H1 (cell line): ENCODE measurements at regions not wholly inside any gene's neighbourhood (a gene's known extent, or its start where the extent isn't known, plus 50 kb on each side); places are given as distances from the start of the nearest gene placed in this dataset.

Experiments
- CTCF ChIA-PET: fragments of 300-600 bp; sonication (Branson Sonifier 250); formaldehyde crosslinking; loops from one replicate; lab custom pipeline; 2021; ENCODE audit not compliant: partially characterized antibody; lab: Charles Lee
- POLR2A ChIA-PET: fragments of 300-600 bp; sonication (Branson Sonifier 250); formaldehyde crosslinking; loops from one replicate; lab custom pipeline; 2021; ENCODE audit warnings: inconsistent platforms; ENCODE audit not compliant: partially characterized antibody; lab: Charles Lee
- DNase-seq, 2 experiments: peaks; one replicate each; pipeline versions ENCODE4 v3.0.0 to v3.0.0-alpha.2; 2010 to 2022; ENCODE audit warnings: low spot score in 2 of 2, low read depth in 1 of 2, mixed read lengths in 1 of 2
- FAIRE-seq: peaks from 2 replicates; lab custom pipeline; 2011; peaks lifted over from hg19 to GRCh38; lab: Jason Lieb, UNC
- H2AFZ ChIP-seq: 2 replicates; pipeline ENCODE4 v1.8.1; 2012; ENCODE audit warnings: low read length, inconsistent platforms
- H2AK5ac ChIP-seq: 2 replicates; pipeline ENCODE4 v1.6.1; 2013; ENCODE audit warnings: low read depth, low read length
- H2BK120ac ChIP-seq: replicated peaks from 2 replicates; pipeline ENCODE3; 2013; ENCODE audit warnings: low read depth, low read length, inconsistent platforms
- H2BK12ac ChIP-seq: 2 replicates; pipeline ENCODE4 v1.6.1; 2013; ENCODE audit warnings: low read depth, low read length
- H2BK15ac ChIP-seq: 2 replicates; pipeline ENCODE4 v1.6.1; 2013; ENCODE audit warnings: low read length
- H2BK20ac ChIP-seq: 2 replicates; pipeline ENCODE4 v1.6.1; 2013; ENCODE audit warnings: low read length
- H2BK5ac ChIP-seq: 2 replicates; pipeline ENCODE4 v1.6.1; 2013; ENCODE audit warnings: low read depth, low read length
- H3K14ac ChIP-seq: 2 replicates; pipeline ENCODE4 v1.6.1; 2013; ENCODE audit warnings: inconsistent platforms; ENCODE audit not compliant: insufficient read length
- H3K18ac ChIP-seq: 2 replicates; pipeline ENCODE4 v1.6.1; 2013; ENCODE audit warnings: low read length; ENCODE audit errors: extremely low read depth
- H3K23ac ChIP-seq: 2 replicates; pipeline ENCODE4 v1.6.1; 2013; ENCODE audit warnings: inconsistent platforms; ENCODE audit not compliant: insufficient read length
- H3K23me2 ChIP-seq: 2 replicates; pipeline ENCODE4 v1.6.1; 2013; ENCODE audit warnings: low read depth, low read length
- H3K27ac ChIP-seq: 2 replicates; pipeline ENCODE4 v1.6.1; 2011; ENCODE audit warnings: low read depth, low read length, inconsistent platforms
- H3K27me3 ChIP-seq, 4 experiments: replicated peaks in 1 of 4; 1 replicate in 1 of 4; 2 replicates in 3 of 4; pipeline versions ENCODE4 v1.6.1 to v1.8.1; 2011 to 2013; ENCODE audit warnings: low read length in 3 of 4, mild to moderate bottlenecking in 3 of 4, inconsistent platforms in 2 of 4, mixed read lengths in 2 of 4, moderate library complexity in 1 of 4; ENCODE audit not compliant: control insufficient read depth in 3 of 4, insufficient read depth in 3 of 4; ENCODE audit errors: extremely low read depth in 1 of 4
- H3K36me3 ChIP-seq, 4 experiments: 2 replicates each; pipeline versions ENCODE4 v1.6.1 to v1.8.1; 2011 to 2013; ENCODE audit warnings: mild to moderate bottlenecking in 4 of 4, low read length in 3 of 4, moderate library complexity in 2 of 4, control low read depth in 1 of 4, inconsistent platforms in 1 of 4; ENCODE audit not compliant: insufficient read depth in 4 of 4, control insufficient read depth in 2 of 4
- H3K4ac ChIP-seq: replicated peaks from 2 replicates; pipeline ENCODE3; 2013; ENCODE audit warnings: low read length, low read depth, mixed read lengths, inconsistent platforms; ENCODE audit not compliant: insufficient read length
- H3K4me1 ChIP-seq, 4 experiments: replicated peaks in 1 of 4; 1 replicate in 1 of 4; 2 replicates in 3 of 4; pipeline versions ENCODE4 v1.6.1 to v1.8.1; 2011 to 2013; ENCODE audit warnings: low read length in 3 of 4, inconsistent platforms in 2 of 4, mixed read lengths in 1 of 4; ENCODE audit not compliant: insufficient read depth in 4 of 4, control insufficient read depth in 3 of 4
- H3K4me2 ChIP-seq, 2 experiments: 2 replicates each; pipeline versions ENCODE4 v1.6.1 to v1.8.1; 2011 to 2013; ENCODE audit warnings: low read depth in 2 of 2, low read length in 2 of 2, control low read depth in 1 of 2, inconsistent platforms in 1 of 2, mild to moderate bottlenecking in 1 of 2; ENCODE audit not compliant: insufficient read depth in 1 of 2
- H3K4me3 ChIP-seq, 4 experiments: fragments of 200-600, 300-600 bp in 1 of 4; sonication (generic), shearing (Covaris generic), sonication (Bioruptor Twin) in 1 of 4; 2 replicates each; pipeline versions ENCODE4 v1.5.1 to v1.8.1; 2011 to 2016; ENCODE audit warnings: low read length in 4 of 4, low read depth in 3 of 4, control low read depth in 2 of 4, inconsistent platforms in 2 of 4, mild to moderate bottlenecking in 2 of 4, mixed read lengths in 1 of 4, moderate library complexity in 1 of 4; ENCODE audit not compliant: insufficient read depth in 2 of 4; ENCODE audit errors: extremely low read depth in 1 of 4
- H3K56ac ChIP-seq: replicated peaks from 2 replicates; pipeline ENCODE3; 2013; ENCODE audit warnings: low read depth, mild to moderate bottlenecking, mixed read lengths, low read length, inconsistent platforms; ENCODE audit not compliant: insufficient read length
- H3K79me1 ChIP-seq: 2 replicates; pipeline ENCODE4 v1.6.1; 2013; ENCODE audit warnings: low read depth, low read length, control low read depth
- H3K79me2 ChIP-seq, 2 experiments: 2 replicates each; pipeline versions ENCODE4 v1.6.1 to v1.8.1; 2012 to 2013; ENCODE audit warnings: low read length in 2 of 2, mild to moderate bottlenecking in 2 of 2, inconsistent platforms in 1 of 2; ENCODE audit not compliant: insufficient read depth in 2 of 2, control insufficient read depth in 1 of 2
- H3K9ac ChIP-seq, 4 experiments: replicated peaks in 1 of 4; 1 replicate in 1 of 4; 2 replicates in 3 of 4; pipeline versions ENCODE4 v1.6.1 to v1.8.1; 2011 to 2013; ENCODE audit warnings: low read depth in 3 of 4, low read length in 3 of 4, control low read depth in 2 of 4, mild to moderate bottlenecking in 2 of 4, moderate library complexity in 2 of 4, inconsistent platforms in 1 of 4; ENCODE audit errors: extremely low read depth in 1 of 4
- H3K9me3 ChIP-seq, 2 experiments: 2 replicates each; pipeline versions ENCODE4 v1.6.1 to v1.8.1; 2012 to 2013; ENCODE audit warnings: mild to moderate bottlenecking in 2 of 2, moderate library complexity in 2 of 2, control low read depth in 1 of 2, inconsistent platforms in 1 of 2, low read depth in 1 of 2, low read length in 1 of 2, mixed read lengths in 1 of 2; ENCODE audit not compliant: insufficient read depth in 2 of 2
- H4K20me1 ChIP-seq, 2 experiments: replicated peaks in 1 of 2; 2 replicates each; pipeline versions ENCODE3 to v1.8.1; 2011 to 2013; ENCODE audit warnings: inconsistent platforms in 2 of 2, low read length in 2 of 2, mild to moderate bottlenecking in 1 of 2; ENCODE audit not compliant: insufficient read depth in 2 of 2, control insufficient read depth in 1 of 2
- H4K5ac ChIP-seq: 2 replicates; pipeline ENCODE4 v1.6.1; 2013; ENCODE audit warnings: low read length, low read depth, mixed read lengths, inconsistent platforms; ENCODE audit not compliant: insufficient read length
- H4K8ac ChIP-seq: 2 replicates; pipeline ENCODE4 v1.8.0; 2013; ENCODE audit warnings: mild to moderate bottlenecking, moderate library complexity, low read length, inconsistent platforms; ENCODE audit not compliant: insufficient read depth; ENCODE audit errors: extremely low read depth
- H4K91ac ChIP-seq: replicated peaks from 2 replicates; pipeline ENCODE3; 2013; ENCODE audit warnings: low read length, mixed read lengths, inconsistent platforms; ENCODE audit not compliant: insufficient read length
- ATF2 ChIP-seq: IDR thresholded peaks from 2 replicates; pipeline ENCODE4 v1.6.1; 2012; ENCODE audit warnings: low read length, inconsistent platforms
- CTCF ChIP-seq, 3 experiments: IDR thresholded peaks; 1 replicate in 2 of 3; 2 replicates in 1 of 3; pipeline versions ENCODE4 v1.5.1 to v1.6.1; 2011; ENCODE audit warnings: low read length in 3 of 3, mild to moderate bottlenecking in 3 of 3, inconsistent platforms in 2 of 3, low read depth in 1 of 3, moderate library complexity in 1 of 3; ENCODE audit not compliant: insufficient read depth in 1 of 3; ENCODE audit errors: control extremely low read depth in 1 of 3
- GABPA ChIP-seq: IDR thresholded peaks from 2 replicates; pipeline ENCODE4 v1.6.1; 2011; ENCODE audit warnings: mild to moderate bottlenecking, low read length, moderate library complexity, borderline replicate concordance; ENCODE audit not compliant: insufficient read depth
- HDAC6 ChIP-seq: IDR thresholded peaks from one replicate; pipeline ENCODE4 v1.7.1; 2012; ENCODE audit warnings: low read depth, mild to moderate bottlenecking, inconsistent platforms, low read length, moderate library complexity
- JUN ChIP-seq: IDR thresholded peaks from 2 replicates; pipeline ENCODE4 v1.6.1; 2011; ENCODE audit warnings: low read depth, mild to moderate bottlenecking, improper control_type of control experiment, low read length
- JUND ChIP-seq: IDR thresholded peaks from 2 replicates; pipeline ENCODE4 v1.6.1; 2011; ENCODE audit warnings: mild to moderate bottlenecking, improper control_type of control experiment, low read length
- MAFK ChIP-seq: IDR thresholded peaks from 2 replicates; pipeline ENCODE4 v1.6.1; 2012; ENCODE audit warnings: low read depth, mild to moderate bottlenecking, improper control_type of control experiment, low read length
- RAD21 ChIP-seq, 2 experiments: IDR thresholded peaks in 1 of 2; conservative IDR thresholded peaks in 1 of 2; 2 replicates each; pipeline ENCODE4 v1.6.1; 2011; ENCODE audit warnings: low read depth in 2 of 2, low read length in 2 of 2, improper control_type of control experiment in 1 of 2, inconsistent platforms in 1 of 2, mild to moderate bottlenecking in 1 of 2, moderate library complexity in 1 of 2
- SP1 ChIP-seq: IDR thresholded peaks from 2 replicates; pipeline ENCODE4 v1.6.1; 2011; ENCODE audit warnings: low read depth, low read length
- ZNF274 ChIP-seq: IDR thresholded peaks from 2 replicates; pipeline ENCODE4 v1.7.0; 2012; ENCODE audit warnings: low read length, borderline replicate concordance; ENCODE audit errors: extremely low read depth
- WGBS, 2 experiments: shearing (Covaris generic) in 1 of 2; methylation state at CpG; one replicate each; pipeline versions ENCODE4 v1.1.6 to v1.1.7; 2013 to 2015; ENCODE audit warnings: low lambda C conversion rate in 2 of 2, mixed read lengths in 2 of 2, inconsistent platforms in 1 of 2, low coverage in 1 of 2, missing lambda C conversion rate in 1 of 2; ENCODE audit not compliant: insufficient replicate concordance in 2 of 2, insufficient coverage in 1 of 2, insufficient read length in 1 of 2; ENCODE audit errors: extremely low coverage in 1 of 2, missing lambda C conversion rate in 1 of 2; 5-methylcytosine and 5-hydroxymethylcytosine counted together

GRCh38 chr9:104209387-104209786 lies 115.3 kb downstream of the SMC2 start:
- H3K23me2 ChIP-seq: no peaks in the 10 kb centered on the region
- H3K79me2 ChIP-seq: no peaks in the 10 kb centered on the region
- WGBS, 2 experiments: 93% methylated on average over 9 of the region's 9 CpGs; no CpG with 5 or more reads in 1 of the 2 experiments
- H2BK15ac ChIP-seq: no peak overlapping the region
- H4K8ac ChIP-seq: no peak overlapping the region
- no peak overlapping the region for H2AFZ ChIP-seq
- H3K4ac ChIP-seq: no peak overlapping the region
- POLR2A ChIA-PET: no interaction called here
- 0 out of 4 replicates have a peak, but pooled peaks cover 0 to 2% of the 10 kb centered on the region in 2 experiments for H3K9me3 ChIP-seq
- no peak overlapping the region for H3K14ac ChIP-seq
- H3K9ac ChIP-seq: no peak overlapping the region
- H2BK20ac ChIP-seq: no peak overlapping the region
- no peak overlapping the region for H4K91ac ChIP-seq
- DNase-seq (no peak), FAIRE-seq (no peak)
- no peaks in the 10 kb centered on the region; a peak in 1 of 8 replicates for H3K36me3 ChIP-seq
- no peak overlapping the region for H3K56ac ChIP-seq
- H3K4me2 ChIP-seq: no peak overlapping the region
- no peaks in the 10 kb centered on the region for H3K27me3 ChIP-seq
- CTCF ChIA-PET: no interaction called here
- H3K4me1 ChIP-seq: peaks cover 0 to 2% (median 0%) of the 10 kb centered on the region in 4 experiments; a peak in 1 of 7 replicates
- H3K27ac ChIP-seq: no peak overlapping the region
- no peak overlapping the region for H2BK120ac ChIP-seq
- H3K18ac ChIP-seq: no peak overlapping the region
- no peak overlapping the region for H3K23ac ChIP-seq
- no peak overlapping the region for H4K5ac ChIP-seq
- H2BK5ac ChIP-seq: no peak overlapping the region
- no peak overlapping the region for H2AK5ac ChIP-seq
- no peak overlapping the region for H3K4me3 ChIP-seq
- no peak overlapping the region for H2BK12ac ChIP-seq
- H4K20me1 ChIP-seq: no peaks in the 10 kb centered on the region
- no peaks in the 10 kb centered on the region for H3K79me1 ChIP-seq
- TF ChIP-seq HDAC6 (no peak), SP1 (no peak), CTCF (IDR thresholded peaks at IDR 0.05; ENCODE audit: control extremely low read depth in 1 of 3, insufficient read depth in 1 of 3, low read depth in 1 of 3, low read length in 3 of 3) (no peak), MAFK (no peak), JUN (no peak), RAD21 (IDR thresholded peaks at IDR 0.05 in 1 of 2, conservative IDR thresholded peaks at IDR 0.05 in 1 of 2; ENCODE audit: low read depth in 2 of 2, low read length in 2 of 2) (no peak), JUND (no peak), ATF2 (no peak), GABPA (no peak), ZNF274 (no peak)
